DMS153 treated with DMSO at 0.1 percent for 48 hours (cell line): ENCODE measurements at regions not wholly inside any gene's neighbourhood (a gene's known extent, or its start where the extent isn't known, plus 50 kb on each side); places are given as distances from the start of the nearest gene placed in this dataset.

Experiments used
- DNase-seq: peaks from one replicate; lab custom pipeline; 2025; ENCODE audit not compliant: unreplicated experiment; lab: John Stamatoyannopoulos, UW

- DNase-seq: peak; percentile 66
These were observed 448.2 kb downstream of the LIG4 start for GRCh38 chr13:107767119-107767518.

GRCh38 chr13:107765724-107766401 is 449.5 kb downstream of the LIG4 start:
- DNase-seq: no peak

GRCh38 chr13:107764046-107764445 is 451.3 kb downstream of the LIG4 start:
- DNase-seq: no peak

GRCh38 chr13:107753748-107754147 is 461.6 kb downstream of the LIG4 start:
- DNase-seq: no peak

GRCh38 chr13:107753291-107753690 is 462.0 kb downstream of the LIG4 start:
- DNase-seq: no peak

GRCh38 chr13:107743983-107744382 is 471.4 kb downstream of the LIG4 start:
- DNase-seq: no peak

- DNase-seq: peak; percentile 21
These were observed 471.8 kb downstream of the LIG4 start for GRCh38 chr13:107743526-107743925.

- no peak for DNase-seq
These were observed 472.2 kb downstream of the LIG4 start for GRCh38 chr13:107743100-107743499.

GRCh38 chr13:107742544-107742943 is 472.8 kb downstream of the LIG4 start:
- DNase-seq: no peak

- no peak for DNase-seq
These were observed 477.3 kb downstream of the LIG4 start for GRCh38 chr13:107738004-107738403.

- no peak for DNase-seq
These were observed 478.6 kb downstream of the LIG4 start for GRCh38 chr13:107736731-107737130.

- no peak for DNase-seq
These were observed 479.2 kb downstream of the LIG4 start for GRCh38 chr13:107736170-107736569.

GRCh38 chr13:107734891-107735625 is 480.3 kb downstream of the LIG4 start:
- DNase-seq: no peak

- DNase-seq: no peak
These were observed 482.1 kb downstream of the LIG4 start for GRCh38 chr13:107733276-107733675.

GRCh38 chr13:107730813-107731212 is 484.5 kb downstream of the LIG4 start:
- no peak for DNase-seq

GRCh38 chr13:107721125-107721869 is 494.0 kb downstream of the LIG4 start:
- peak; percentile 48 for DNase-seq

- DNase-seq: no peak
These were observed 498.6 kb downstream of the LIG4 start for GRCh38 chr13:107716741-107717140.

- DNase-seq: no peak
These were observed 499.1 kb downstream of the LIG4 start for GRCh38 chr13:107716241-107716640.

- DNase-seq: no peak
These were observed 499.8 kb downstream of the LIG4 start for GRCh38 chr13:107715496-107715895.

GRCh38 chr13:107713314-107713713 is 502.0 kb downstream of the LIG4 start:
- DNase-seq: no peak

- peak; percentile 39 for DNase-seq
These were observed 503.0 kb downstream of the LIG4 start for GRCh38 chr13:107712145-107712860.
